ENCODE measurements at regions not wholly inside any gene's neighbourhood (a gene's known extent, or its start where the extent isn't known, plus 50 kb on each side); places are given as distances from the start of the nearest gene placed in this dataset.

DNA sequence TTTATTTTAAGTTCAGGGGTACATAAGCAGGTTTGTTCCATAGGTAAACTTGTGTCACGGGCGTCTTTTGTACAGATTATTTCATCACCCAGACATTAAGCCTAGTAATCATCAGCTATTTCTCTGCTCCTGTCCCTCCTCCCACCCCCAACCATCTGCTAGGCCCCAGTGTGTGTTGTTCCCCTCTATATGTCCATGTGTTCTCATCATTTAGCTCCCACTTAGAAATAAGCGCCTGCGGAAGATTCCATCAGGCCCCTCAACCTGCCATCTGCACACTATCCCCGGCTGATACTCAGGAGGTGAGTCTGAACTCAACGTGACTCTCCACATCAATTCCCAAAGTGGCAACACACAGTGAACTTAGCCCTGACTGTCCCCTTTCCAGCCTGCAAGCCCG lies 228.0 kb upstream of the SYNDIG1 start:
- Mint-ChIP-seq H3K27ac (ENCODE audit: unreplicated experiment) (no peak overlapping the region), H3K4me3 (ENCODE audit: unreplicated experiment) (no peak overlapping the region), H3K9me3 (ENCODE audit: unreplicated experiment) (peaks cover 7% of the 10 kb centered on the region), H3K4me1 (ENCODE audit: low read depth, unreplicated experiment) (peaks cover 11% of the 10 kb centered on the region), H3K27me3 (ENCODE audit: unreplicated experiment) (peaks cover 2% of the 10 kb centered on the region), H3K36me3 (ENCODE audit: unreplicated experiment) (no peaks in the 10 kb centered on the region)
- TF ChIP-seq, protein P1, sequence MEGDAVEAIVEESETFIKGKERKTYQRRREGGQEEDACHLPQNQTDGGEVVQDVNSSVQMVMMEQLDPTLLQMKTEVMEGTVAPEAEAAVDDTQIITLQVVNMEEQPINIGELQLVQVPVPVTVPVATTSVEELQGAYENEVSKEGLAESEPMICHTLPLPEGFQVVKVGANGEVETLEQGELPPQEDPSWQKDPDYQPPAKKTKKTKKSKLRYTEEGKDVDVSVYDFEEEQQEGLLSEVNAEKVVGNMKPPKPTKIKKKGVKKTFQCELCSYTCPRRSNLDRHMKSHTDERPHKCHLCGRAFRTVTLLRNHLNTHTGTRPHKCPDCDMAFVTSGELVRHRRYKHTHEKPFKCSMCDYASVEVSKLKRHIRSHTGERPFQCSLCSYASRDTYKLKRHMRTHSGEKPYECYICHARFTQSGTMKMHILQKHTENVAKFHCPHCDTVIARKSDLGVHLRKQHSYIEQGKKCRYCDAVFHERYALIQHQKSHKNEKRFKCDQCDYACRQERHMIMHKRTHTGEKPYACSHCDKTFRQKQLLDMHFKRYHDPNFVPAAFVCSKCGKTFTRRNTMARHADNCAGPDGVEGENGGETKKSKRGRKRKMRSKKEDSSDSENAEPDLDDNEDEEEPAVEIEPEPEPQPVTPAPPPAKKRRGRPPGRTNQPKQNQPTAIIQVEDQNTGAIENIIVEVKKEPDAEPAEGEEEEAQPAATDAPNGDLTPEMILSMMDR (IDR thresholded peaks at IDR 0.05; ENCODE audit: partially characterized antibody, unreplicated experiment): no peak
- no peak for DNase-seq

DNA sequence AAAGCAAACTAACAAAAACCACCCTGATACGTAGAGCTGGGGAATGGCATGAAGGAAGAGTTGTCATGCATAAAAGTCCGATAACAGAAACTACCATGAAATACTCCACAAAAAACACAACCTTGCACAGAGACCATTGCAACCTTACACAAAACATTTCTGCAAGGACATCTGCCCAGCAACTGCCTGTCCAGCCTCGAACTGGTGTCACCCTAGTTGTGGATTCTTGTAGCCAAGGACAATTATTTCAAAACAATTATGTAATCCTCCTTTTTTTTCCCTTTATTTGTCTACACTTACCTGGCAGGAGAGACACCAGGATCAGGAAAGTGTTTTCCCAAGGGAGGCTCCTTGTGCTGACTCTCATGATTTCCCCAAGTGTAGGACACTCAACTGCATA lies 232.5 kb upstream of the SYNDIG1 start:
- no peak for DNase-seq
- no peaks in the 10 kb centered on the region for H3K36me3 Mint-ChIP-seq (ENCODE audit: unreplicated experiment)

DNA sequence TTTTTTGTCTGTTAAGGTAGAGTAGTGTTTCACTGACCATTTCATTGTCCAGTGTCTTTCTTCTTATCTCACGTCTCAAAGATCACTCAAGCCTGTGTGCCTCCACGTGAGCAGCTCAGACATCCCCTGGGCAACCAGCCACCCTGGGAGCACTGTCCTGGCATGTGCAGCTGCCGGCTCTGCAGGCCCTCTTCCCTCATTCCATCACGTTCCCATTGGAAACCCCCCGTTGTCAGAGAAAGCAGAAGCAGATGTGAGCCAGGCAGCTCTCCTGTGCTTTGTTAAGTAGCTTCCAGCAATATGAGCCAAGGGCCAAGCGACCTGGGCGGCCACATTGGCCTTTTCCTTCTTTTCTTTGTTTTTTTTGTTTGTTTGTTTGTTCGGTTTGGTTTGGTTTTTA lies 233.2 kb upstream of the SYNDIG1 start:
- Mint-ChIP-seq H3K4me3 (ENCODE audit: unreplicated experiment) (no peak overlapping the region), H3K4me1 (ENCODE audit: low read depth, unreplicated experiment) (peaks cover 7% of the 10 kb centered on the region), H3K36me3 (ENCODE audit: unreplicated experiment) (no peaks in the 10 kb centered on the region), H3K27me3 (ENCODE audit: unreplicated experiment) (no peaks in the 10 kb centered on the region), H3K9me3 (ENCODE audit: unreplicated experiment) (peaks cover 1% of the 10 kb centered on the region), H3K27ac (ENCODE audit: unreplicated experiment) (no peak overlapping the region)
- TF ChIP-seq, protein P1 (IDR thresholded peaks at IDR 0.05; ENCODE audit: partially characterized antibody, unreplicated experiment): no peak
- no peak for DNase-seq

More for the DNA sequence above, 232.5 kb upstream of the SYNDIG1 start:
- Mint-ChIP-seq H3K4me3 (ENCODE audit: unreplicated experiment) (no peak overlapping the region), H3K27me3 (ENCODE audit: unreplicated experiment) (peaks cover 2% of the 10 kb centered on the region), H3K27ac (ENCODE audit: unreplicated experiment) (no peak overlapping the region), H3K9me3 (ENCODE audit: unreplicated experiment) (peaks cover 5% of the 10 kb centered on the region), H3K4me1 (ENCODE audit: low read depth, unreplicated experiment) (peaks cover 14% of the 10 kb centered on the region)
- TF ChIP-seq, protein P1 (IDR thresholded peaks at IDR 0.05; ENCODE audit: partially characterized antibody, unreplicated experiment): no peak

DNA sequence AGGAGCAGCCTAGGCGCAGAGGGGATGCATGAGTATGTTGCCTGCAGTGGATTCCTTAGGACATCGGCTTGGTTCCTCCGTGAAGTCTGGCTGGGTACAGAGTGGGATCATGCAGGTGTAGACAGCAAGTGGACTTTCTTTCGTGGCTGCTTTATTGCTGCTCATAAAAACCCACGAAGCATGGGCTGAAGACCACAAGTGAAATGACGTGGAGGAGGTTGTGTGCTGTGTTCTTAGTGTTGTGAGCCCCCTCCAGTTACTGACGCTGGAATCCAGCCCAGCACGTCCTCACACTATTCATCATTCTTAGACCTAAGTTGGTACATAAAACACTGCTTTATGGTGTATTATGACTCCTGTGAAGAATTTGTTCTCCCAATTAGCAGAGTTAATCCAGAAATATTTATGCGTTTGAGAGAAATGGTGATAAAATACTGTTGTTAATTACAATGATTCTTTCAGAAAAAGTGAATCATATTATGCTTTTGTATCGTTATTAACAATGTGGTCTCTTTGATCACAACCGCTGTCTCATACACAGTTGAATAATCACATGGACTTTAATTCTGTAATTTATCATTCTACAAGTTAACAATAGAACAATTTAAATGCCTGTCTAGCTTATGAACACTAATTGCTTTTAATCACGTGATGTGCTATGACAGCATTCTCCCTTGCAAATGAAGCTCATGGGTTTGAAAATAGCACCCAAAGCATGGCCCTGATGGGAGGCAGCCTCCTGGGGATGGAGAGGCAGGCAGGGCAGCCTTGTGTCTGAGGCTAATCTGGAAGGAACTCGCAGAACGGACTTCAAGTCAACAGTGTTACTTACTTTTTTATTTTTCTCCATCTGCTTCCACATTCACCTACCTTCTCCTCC lies 233.9 kb upstream of the SYNDIG1 start:
- Mint-ChIP-seq H3K4me3 (ENCODE audit: unreplicated experiment) (no peak overlapping the region), H3K36me3 (ENCODE audit: unreplicated experiment) (no peaks in the 10 kb centered on the region), H3K27ac (ENCODE audit: unreplicated experiment) (no peak overlapping the region), H3K9me3 (ENCODE audit: unreplicated experiment) (peaks cover 1% of the 10 kb centered on the region), H3K27me3 (ENCODE audit: unreplicated experiment) (no peaks in the 10 kb centered on the region), H3K4me1 (ENCODE audit: low read depth, unreplicated experiment) (peaks cover 4% of the 10 kb centered on the region)
- TF ChIP-seq, protein P1 (IDR thresholded peaks at IDR 0.05; ENCODE audit: partially characterized antibody, unreplicated experiment): no peak
- DNase-seq: no peak

DNA sequence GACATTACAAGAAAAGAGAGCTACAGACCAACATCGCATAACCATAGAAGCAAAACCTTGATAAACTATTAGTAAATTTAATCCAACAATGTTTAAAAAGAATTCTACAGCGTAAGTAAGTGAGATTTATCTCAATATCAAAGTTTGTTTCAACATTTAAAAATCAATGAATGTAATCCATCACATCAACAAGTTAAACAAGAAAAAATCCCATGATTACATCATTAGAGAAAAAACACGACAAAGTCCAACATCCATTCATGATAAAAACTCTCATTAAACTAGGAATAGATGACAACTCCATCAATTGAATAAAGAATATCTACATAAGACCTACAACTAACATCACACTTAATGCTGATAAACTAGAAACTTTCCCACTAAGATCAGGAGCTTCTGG lies 239.0 kb upstream of the GGTLC1 start:
- H3K27me3 Mint-ChIP-seq (ENCODE audit: unreplicated experiment): no peaks in the 10 kb centered on the region
- no peak for DNase-seq

More for the DNA sequence above, 239.0 kb upstream of the GGTLC1 start:
- H3K4me3 Mint-ChIP-seq (ENCODE audit: unreplicated experiment): no peak overlapping the region
- H3K36me3 Mint-ChIP-seq (ENCODE audit: unreplicated experiment): no peaks in the 10 kb centered on the region
- H3K27ac Mint-ChIP-seq (ENCODE audit: unreplicated experiment): no peak overlapping the region
- TF ChIP-seq, protein P1 (IDR thresholded peaks at IDR 0.05; ENCODE audit: partially characterized antibody, unreplicated experiment): no peak
- H3K4me1 Mint-ChIP-seq (ENCODE audit: low read depth, unreplicated experiment): no peaks in the 10 kb centered on the region
- no peaks in the 10 kb centered on the region for H3K9me3 Mint-ChIP-seq (ENCODE audit: unreplicated experiment)
